GM18868 (cell line): ENCODE measurements at regions not wholly inside any gene's neighbourhood (a gene's known extent, or its start where the extent isn't known, plus 50 kb on each side); places are given as distances from the start of the nearest gene placed in this dataset.

ENCODE experiments used
- ATAC-seq: cut with Tn5 transposase; IDR thresholded peaks from one replicate; pipeline ENCODE4 v1.9.1; 2021; ENCODE audit warnings: mild to moderate bottlenecking, moderate library complexity; ENCODE audit not compliant: unreplicated experiment

DNA sequence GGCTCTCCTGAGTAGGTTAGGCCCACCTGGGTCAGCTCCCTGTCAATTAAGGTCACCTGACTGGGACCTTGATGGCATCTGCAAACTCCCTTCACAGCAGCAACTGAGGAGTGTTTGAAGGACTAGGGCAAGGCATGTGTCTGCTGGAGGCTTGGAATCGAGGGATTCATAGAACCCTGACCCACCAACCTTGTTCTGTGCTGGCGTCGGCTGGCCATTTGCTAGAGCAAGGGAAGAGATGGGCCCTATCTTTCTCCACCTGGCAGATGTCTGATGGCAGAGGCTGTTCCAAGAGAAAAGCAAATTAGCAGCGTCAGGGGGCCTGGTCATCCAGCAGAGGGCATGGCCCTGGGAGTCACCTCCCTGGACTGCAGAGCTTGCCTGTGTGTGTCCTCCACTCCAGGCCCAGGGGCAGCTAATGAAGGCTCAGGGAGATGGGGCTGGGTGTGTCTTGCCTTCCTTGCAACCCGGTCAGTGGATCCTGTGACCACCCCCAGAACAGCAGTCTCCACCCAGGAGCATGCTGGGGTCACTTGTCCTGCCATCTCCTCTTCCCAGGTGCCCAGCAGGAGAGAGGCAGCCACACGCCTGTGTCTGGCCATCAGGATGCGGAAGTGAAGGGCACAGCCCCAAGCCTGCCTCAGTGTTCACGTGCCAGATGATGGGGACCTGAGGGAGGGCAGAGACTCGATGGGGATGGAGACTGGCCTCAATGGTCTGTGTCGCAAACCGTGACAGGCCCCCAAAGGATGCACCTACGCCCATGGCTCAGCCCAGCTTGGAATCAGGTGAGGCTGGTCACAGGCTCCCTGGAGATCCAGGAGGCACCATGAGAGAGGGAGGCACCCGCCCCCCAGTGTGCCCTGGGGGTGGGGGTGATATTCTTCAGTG lies 53.9 kb downstream of the BARX1 start:
- ATAC-seq = no peak

DNA sequence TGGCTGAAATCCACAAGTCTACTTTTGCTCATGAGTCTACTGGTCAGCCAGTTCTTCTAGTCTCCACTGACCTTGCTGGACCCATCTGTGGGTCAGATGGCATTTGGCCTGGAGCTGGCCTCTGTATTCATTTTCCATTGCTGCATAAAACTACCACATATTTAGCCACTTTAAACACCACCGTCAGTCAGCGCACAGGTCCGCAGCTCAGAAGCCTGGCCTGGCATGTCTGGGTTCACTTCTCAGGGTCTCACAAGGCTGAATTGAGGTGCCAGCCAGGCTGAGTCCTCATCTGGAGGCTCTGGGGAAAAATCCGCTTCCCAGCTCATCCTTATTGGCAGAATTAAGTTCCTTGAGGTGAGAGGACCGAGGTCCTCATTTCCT lies 54.7 kb downstream of the BARX1 start:
- ATAC-seq = no peak

DNA sequence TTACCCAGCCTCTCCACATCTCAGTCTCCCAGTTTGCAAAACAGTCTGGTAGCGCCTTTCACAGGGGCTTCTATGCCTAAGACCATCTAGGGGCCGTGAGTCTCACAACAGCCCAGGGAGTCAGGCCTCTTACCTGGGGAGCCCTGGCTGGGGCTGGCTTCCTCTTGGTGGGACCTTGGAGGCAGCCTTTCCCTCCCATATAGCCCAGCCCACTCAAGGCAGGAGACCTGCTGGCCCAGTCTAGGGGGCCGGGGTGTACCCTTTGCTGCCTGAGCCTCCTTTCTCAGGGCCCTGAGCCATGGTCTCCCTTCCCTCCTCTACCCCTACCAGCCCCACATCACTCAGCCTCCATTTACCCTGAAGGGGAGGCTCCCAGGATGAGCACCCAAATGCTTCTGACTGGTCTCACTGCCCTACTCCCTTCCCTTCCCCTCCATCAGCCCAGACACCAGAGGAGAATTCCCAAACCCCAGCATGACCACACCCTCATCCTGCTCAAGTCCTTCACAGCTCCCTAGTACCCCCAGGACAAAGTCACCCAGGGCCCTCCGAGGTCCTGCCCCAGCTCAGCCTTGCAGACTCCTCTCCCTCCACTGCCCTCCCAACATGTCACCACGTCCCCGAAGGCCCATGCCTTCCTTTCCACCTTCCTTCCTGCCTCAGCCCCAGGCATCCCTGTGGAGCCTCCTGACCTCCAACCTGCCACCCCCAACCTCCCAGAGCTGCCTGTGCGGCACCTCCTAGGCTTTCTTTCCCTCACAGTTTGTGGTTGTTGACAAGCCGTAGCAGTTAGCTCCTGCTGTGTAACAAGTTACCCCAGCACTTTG lies 55.3 kb downstream of the BARX1 start:
- no peak for ATAC-seq

DNA sequence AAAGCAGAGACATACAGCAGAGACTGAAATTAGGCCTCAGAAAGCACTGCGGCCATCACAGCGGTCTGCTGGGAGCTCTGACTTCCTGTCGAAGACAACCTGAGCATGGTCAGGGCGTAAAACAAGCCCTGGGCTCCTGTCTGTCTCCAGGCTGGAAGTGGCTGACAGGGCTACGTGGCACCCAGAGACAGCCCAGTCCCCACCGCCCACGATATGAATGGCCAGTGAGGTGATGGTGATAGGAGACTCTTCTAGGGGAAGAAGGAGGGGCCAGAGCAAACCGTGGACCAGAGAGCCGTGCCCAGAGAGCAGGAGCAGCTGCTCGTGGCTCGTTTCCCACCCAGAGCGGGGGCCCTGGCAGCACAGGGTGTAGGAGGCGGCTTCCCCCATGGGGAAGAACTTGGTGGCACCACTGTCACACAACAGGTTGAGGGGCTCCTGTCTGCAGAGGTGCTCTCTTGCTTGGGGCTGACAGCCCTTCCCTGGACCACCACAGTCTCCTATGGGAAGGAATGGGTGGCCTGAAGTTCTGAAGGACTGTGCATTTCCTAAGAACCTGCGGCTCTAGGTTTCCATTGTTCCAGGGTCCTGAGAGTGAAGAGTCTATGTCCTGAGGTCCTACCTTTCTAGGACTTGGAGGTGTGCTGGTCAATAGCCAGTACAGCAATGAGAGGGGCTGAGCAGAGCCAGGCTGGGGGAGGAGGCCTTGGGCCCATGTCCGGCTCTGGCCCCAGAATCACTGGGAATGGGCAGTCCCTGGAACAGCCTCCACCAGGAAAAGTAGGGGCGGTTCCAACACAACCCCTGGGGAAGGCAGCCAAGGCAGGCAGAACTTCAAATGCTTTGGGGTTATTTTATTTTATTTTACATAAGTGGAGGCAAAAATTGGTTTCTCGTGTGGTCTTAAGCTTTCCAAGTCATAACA lies 56.4 kb downstream of the BARX1 start:
- ATAC-seq = no peak

DNA sequence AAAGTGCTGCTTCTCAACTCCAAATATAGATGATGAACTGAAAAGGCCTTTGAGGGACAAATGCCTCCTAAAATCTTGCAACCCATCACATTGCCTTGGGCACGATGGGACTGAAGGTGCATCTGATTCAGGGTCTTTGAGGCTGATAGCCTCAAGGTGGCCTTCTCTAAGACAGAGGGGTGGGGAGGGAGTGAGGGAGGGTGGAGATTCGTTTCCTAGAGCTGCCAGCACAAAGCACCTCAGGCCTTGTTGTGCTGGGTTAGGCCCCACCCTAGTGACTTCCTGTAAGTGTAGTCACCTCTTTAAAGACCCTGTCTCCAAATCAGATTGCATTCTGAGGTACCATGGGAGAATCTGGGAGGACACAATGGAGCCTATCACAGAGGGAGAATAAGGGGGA lies 57.1 kb downstream of the BARX1 start:
- ATAC-seq = no peak

DNA sequence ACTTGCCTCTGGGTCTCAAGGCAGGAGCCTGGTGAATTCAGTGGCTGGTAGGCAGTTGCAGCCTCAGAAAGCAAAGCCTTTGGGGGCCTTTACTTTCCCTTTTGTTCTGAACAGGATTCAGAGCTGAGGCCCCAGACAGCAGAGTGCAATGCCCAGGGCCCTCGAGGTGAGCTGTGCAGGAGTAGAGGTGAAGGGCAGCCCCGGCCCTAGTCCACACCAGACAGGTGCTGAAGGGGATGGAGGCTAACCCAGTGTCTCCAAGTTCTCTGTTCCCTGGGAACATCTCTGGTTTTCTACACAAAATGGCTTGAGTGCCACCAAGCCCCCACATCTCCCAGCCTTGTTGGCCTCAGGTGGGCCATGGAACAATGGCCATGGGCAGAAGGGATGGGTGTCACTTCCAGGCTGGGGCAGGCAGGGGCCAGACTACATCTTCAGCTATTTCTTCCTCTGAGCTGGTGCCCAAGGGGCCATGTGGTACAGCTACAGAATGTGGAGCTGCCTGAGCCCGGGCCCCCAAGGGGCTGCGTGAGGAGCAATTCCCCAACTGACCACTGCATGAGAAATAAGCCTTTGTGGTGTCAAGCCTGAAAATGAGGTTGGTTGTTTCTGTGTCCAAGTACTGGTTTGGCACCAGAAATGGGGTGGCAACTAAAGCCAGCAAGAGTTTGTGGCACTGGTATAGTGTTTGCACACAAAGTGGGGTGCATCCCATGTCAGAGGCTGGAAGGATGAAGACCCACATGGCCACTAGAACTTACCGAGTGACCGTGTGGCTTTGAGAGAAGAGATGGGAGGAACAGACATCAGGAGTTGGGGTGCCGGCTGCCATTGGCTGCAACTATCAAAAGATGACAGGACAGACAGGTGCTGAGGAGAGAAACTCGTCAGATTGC lies 57.8 kb downstream of the BARX1 start:
- no peak for ATAC-seq

DNA sequence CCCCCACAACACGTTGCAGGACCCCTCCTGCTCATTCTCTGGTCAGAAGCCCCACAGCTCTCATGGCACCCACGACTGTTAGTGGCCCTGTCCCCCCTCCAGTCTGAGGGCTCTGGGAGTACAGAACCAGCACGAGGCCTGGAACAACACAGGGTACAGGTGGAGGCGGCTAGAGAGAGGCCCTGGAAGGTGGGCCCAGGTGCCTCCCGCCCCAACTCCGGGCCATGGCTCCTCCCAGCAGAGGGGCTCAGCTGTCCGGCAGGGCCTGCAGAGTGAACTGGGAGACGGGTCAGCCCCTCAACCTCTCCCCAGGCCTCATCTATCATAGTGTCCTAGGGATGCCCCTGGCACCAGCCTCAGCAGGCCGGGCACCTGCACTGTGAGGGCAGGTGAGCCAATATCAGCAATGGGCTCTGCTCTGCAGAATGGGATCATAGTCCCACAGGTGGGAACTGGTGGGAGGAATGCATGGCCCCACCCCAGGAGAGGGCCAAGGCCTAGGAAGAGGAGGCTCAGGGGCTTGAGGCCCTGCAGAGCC lies 58.6 kb downstream of the BARX1 start:
- no peak for ATAC-seq

DNA sequence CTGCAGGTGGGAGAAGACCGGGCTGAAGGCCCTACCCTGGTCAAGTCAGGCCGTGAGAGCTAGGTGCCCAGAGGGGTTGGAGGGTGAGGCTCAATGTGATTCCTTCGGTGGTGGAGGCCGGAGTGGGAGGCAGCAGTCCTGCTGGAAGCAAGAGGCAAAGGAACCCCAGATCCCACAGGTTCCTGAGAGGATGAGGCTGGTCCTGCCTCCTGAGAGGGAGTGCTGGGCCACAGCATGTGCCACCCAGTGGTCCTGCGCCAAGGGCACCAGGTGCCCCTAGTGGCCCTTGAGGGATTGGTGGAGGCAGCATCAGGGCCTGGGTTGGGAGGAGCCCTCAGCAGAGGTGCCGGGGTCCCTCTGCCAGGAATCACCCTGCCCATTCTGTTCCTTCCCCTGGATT lies 59.1 kb downstream of the BARX1 start:
- ATAC-seq = no peak

DNA sequence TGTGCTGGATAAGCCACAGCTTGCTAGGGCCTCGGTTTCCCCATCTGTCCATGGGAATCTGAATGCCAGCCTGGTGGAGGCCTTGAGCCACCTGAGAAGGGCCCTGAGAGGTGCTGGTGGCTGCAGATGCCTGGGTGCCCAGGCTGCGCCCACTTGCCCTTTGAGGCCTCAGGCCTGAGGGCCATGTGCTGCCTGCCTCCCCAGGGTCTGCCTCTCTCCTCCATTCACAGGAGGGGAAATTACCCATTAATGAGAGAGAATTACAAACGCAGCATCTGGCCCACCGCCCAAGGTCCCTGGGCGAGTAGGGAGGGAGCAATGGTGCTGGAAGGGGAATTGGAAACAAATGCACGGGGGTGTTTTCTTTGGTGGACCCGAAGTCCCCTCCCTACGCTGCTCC lies 59.6 kb downstream of the BARX1 start:
- no peak for ATAC-seq

DNA sequence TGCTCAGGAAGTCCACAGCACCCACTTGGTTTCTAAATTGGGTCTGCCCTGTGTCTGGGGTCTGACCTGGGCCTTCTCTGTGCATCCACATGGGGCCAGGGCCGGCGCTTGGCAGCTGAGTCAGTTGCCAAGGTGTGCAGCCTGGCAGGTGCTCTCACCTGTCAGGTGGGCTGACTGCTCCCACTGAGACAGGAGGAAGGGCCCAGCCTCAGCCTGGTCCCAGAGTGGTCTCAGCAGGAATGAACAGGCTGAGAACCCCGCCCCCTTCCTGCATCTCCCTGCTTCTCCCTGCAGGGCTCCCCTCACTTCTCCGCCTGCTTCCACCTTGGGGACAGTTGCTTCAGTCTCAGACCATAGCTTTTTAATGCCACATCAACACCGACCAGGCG lies 60.5 kb downstream of the BARX1 start:
- ATAC-seq = no peak

DNA sequence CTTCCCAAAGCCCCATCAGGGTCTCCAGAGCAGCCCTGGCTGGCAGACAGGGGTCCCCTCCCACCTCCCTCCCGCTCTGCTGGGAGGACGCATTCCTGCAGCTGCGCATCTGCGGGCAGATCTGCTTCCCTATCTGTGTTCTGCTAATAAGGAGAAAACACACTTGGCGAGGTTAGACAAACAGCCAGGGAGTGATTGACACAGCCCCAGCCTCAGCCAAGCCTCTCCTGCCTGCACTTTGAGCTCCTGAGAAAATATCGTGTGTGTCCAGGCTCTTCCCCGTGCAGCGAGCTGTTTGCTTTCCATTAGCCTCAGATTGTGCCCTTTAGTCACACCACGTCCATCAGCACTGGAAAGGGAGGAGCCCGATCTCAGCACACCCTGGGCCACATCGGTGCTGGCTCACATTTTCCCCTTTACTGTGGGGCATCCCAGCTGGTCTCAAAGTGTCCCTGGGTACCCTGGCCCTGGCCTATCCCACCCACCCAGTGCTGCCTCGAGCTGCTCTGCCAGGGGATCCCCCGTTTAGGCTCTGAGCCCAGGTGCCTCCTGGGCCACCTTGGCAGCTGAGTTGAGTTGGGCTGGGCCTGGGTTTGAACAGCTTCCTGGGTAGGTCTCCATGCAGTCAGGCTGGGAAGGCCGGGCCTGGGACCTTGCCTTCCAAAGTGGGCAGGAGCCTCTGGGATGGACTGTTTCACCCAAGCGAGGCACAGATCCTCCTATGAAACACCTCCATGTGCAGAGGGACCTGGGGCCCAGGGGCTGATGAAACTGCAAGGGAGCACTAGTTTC lies 61.1 kb downstream of the BARX1 start:
- ATAC-seq = no peak

DNA sequence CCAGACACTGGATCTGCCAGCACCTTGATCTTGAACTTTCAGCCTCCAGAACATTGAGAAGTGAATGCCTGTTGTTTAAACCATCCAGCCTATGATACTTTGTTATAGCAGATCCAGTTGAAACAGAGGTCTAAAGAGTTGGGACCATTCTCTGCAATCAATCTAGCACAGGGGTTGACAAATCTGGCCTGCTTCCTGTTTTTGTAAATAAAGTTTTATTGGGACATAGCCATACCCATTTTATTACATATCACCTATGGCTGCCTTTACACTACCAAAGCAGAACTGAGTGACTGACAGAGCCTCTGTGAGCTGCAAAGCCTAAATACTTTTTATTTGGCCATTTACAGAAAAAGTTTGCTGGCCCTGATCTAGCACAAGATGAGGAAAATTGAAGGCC lies 62.0 kb downstream of the BARX1 start:
- no peak for ATAC-seq

DNA sequence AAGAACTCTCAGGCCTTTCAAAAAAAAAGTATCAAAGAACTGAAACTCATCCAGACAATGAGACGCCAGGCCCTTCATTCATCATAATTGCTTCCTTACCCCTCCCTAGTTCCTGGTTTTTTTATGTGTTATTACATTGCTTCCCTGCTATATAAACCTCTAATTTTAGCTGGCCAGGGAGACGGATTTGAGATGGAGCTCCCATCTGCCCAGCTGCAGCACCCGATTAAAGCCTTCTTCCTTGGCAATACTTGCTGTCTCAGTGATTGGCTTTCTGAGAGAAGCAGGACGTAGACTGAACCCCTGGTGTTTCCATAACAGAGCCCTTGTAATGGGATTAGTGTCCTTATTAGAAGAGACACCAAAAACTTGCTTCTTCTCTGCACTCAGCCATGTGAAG lies 62.4 kb downstream of the BARX1 start:
- ATAC-seq = no peak

DNA sequence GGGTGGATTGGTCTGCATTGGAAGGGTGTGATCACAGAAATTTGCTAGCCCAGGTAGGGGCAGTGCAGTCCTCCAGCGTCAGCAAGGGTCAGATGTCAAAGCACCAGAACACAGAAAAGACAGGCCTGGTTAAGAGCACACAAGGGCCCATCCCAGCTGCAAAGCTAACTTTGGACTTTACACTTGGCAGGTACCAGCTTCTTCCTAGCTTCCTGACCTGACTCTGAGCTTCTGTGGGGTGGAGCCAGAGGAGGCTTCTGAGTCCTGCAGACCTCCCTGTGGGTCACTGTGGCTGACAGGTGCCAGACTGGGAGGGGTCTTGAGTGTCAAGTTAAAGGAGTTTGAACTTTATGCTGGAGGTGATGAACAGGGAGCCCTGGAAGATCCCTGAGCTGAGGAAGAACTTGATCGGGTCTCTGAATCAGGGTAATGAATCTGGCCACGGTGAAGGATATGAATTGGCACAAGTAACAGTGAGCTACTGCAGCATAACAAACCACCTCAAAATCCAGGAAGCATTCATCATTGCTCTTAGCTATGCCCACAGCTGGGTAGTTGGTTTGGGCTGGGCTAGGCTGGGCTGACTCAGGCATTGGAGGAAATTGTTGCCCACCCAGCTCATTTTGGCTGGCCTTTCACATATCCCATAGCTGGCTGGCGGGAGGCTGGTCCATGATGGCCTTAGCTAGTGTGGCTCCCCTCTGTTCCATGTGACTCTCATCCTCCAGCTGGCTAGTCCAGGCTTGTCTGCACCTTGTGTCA lies 63.4 kb downstream of the BARX1 start:
- ATAC-seq = no peak

DNA sequence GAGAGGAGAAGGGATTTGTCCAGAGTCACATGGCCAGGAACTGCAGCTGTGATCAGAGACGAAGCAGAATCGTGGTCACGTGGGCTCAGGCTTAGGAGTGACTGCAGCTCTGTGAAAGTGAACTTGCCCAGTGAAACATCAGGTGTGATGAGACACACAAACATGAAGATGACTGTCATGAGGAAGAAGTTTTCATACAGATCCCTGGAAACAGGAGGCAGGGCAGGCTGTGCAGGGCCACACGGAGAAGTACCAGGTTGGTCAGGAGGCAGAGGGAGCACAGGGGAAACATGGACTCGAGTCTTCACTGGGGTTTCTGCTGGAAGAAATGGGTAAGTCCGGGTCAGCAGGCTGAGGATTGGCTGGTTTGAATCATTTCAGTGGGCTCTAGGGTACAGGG lies 64.1 kb downstream of the BARX1 start:
- no peak for ATAC-seq

DNA sequence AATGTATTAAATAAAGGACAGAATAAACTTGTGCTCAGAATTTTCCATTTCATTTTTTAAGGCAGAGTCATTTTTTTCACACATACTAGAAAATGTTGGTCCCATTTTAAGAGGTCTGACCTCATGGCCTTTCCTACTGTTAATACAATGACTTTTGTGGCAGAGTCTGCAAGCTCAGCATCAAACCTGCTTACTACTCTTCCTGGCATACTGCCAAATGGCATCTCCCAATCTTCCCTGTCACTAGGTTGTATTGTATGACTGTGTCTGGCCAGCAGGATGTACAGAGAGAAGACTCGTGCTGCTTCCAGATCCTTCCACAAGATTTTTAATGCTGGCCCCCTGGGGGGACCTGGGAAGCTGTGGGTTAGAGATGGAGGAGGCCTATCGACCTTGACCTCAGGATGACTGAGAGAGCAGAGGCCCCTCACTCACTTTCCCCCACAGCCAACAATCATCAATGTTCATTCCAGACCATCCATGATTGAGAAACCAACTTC lies 64.7 kb downstream of the BARX1 start:
- ATAC-seq = no peak

DNA sequence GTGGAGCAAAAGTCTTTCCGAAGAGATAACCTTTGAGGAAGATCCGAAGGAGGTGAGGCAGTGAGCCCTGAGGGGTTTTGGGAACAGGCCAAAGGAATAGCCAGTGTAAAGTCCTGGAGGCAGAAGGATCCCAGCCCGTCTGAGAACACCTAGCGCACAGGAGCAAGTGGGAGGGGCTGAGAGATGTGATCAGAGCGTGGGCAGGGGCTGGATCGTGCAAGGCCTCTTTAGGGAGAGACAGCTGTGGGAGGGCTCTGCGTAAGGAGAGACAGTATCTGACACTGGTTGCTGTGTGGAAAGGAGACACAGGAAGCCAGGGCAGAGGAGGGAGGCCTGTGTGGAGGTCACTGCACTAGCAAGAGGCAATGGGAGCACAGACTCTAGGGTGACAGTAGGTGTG lies 68.2 kb downstream of the BARX1 start:
- ATAC-seq = no peak

DNA sequence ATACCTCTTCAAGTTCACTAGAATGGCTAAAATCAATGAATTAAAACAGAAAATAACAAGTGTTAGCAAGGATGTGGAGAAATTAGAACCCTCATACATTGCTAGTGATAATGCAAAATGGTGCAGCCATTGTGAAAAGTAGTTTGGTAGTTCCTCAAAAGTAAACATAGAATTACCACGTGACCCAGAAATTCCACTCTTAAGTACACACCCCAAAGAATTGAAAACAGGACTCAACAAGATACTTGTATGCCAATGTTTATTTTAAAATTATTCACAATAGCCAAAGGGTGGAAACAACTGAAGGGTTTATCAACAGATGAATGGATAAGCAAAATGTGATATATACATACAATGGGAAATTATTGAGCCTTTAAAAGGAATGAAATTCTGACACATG lies 70.3 kb downstream of the BARX1 start:
- ATAC-seq = no peak
